Ectodermal cell (in vitro differentiated cells): ENCODE measurements at regions not wholly inside any gene's neighbourhood (a gene's known extent, or its start where the extent isn't known, plus 50 kb on each side); places are given as distances from the start of the nearest gene placed in this dataset.

Source experiments
- H3K27ac ChIP-seq: 2 replicates; pipeline ENCODE4 v1.7.0; 2013; ENCODE audit warnings: mild to moderate bottlenecking, low read depth, low read length; ENCODE audit not compliant: insufficient read depth, poor library complexity, severe bottlenecking
- H3K27me3 ChIP-seq: 2 replicates; pipeline ENCODE4 v1.7.0; 2013; ENCODE audit warnings: mild to moderate bottlenecking, low read length; ENCODE audit not compliant: insufficient read depth, control insufficient read depth, poor library complexity, severe bottlenecking
- H3K36me3 ChIP-seq: one replicate; pipeline ENCODE4 v1.7.0; 2013; ENCODE audit warnings: low read length; ENCODE audit not compliant: control insufficient read depth, insufficient read depth
- H3K4me1 ChIP-seq: one replicate; pipeline ENCODE4 v1.7.0; 2013; ENCODE audit warnings: low read length; ENCODE audit not compliant: control insufficient read depth, insufficient read depth
- H3K4me3 ChIP-seq: 2 replicates; pipeline ENCODE4 v1.7.0; 2013; ENCODE audit warnings: low read depth, low read length, control low read depth; ENCODE audit not compliant: insufficient read depth
- H3K9me3 ChIP-seq: 2 replicates; pipeline ENCODE4 v1.7.0; 2013; ENCODE audit warnings: mild to moderate bottlenecking, low read length, moderate library complexity; ENCODE audit not compliant: control insufficient read depth
- WGBS, 2 experiments: methylation state at CpG; one replicate each; pipeline ENCODE4 v1.1.7; 2013; ENCODE audit warnings: missing lambda C conversion rate in 2 of 2; 5-methylcytosine and 5-hydroxymethylcytosine counted together

DNA sequence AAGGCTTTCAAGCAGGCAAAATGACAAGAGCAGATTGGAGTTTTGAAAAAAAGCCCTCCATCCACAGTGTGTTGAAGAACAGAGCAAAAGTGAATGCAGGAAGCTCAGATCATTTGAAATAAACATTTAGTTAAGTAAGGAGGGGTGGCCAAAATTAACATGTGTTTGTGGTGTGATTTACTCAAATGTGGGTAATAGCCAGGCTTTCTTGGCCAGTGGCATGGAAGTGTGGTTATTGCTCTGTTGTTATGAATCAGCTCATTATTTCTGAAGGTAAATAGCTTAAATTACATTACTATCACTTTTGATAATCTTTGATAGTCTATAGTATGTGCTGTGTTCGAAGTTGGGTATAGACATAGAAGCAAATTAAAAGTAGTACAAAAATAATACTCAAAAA lies 485.9 kb downstream of the LMO4 start:
- no CpG with 5 or more reads among the region's 1 CpG for WGBS, 2 experiments
- H3K36me3 ChIP-seq = no peaks in the 10 kb centered on the region
- H3K4me3 ChIP-seq = no peak overlapping the region
- H3K4me1 ChIP-seq = no peaks in the 10 kb centered on the region
- no peaks in the 10 kb centered on the region for H3K9me3 ChIP-seq
- no peak overlapping the region for H3K27ac ChIP-seq
- H3K27me3 ChIP-seq = no peaks in the 10 kb centered on the region

- Histone ChIP-seq H3K27me3 (no peaks in the 10 kb centered on the region), H3K36me3 (no peaks in the 10 kb centered on the region), H3K9me3 (no peaks in the 10 kb centered on the region), H3K27ac (no peak overlapping the region), H3K4me1 (no peaks in the 10 kb centered on the region), H3K4me3 (no peak overlapping the region)
- whole genome bisulfite sequencing, 2 experiments = 86 to 93% methylated on average over 3 of the region's 3 CpGs
Measured at GRCh38 chr1:87816646-87817045, 488.0 kb downstream of the LMO4 start.

- no peak overlapping the region for H3K4me3 ChIP-seq
- WGBS, 2 experiments = 84 to 86% methylated on average over 6 to 8 of the region's 8 CpGs
Measured at GRCh38 chr1:87820668-87821334, 492.1 kb downstream of the LMO4 start.

GRCh38 chr1:87821335-87821697 lies 492.6 kb downstream of the LMO4 start:
- no peaks in the 10 kb centered on the region for H3K27me3 ChIP-seq
- H3K4me1 ChIP-seq = no peaks in the 10 kb centered on the region
- H3K36me3 ChIP-seq = no peaks in the 10 kb centered on the region
- no peak overlapping the region for H3K27ac ChIP-seq
- no peaks in the 10 kb centered on the region for H3K9me3 ChIP-seq
- no peak overlapping the region for H3K4me3 ChIP-seq
- 98 to 99% methylated on average over 5 of the region's 5 CpGs for WGBS, 2 experiments

More at GRCh38 chr1:87820668-87821334, 492.1 kb downstream of the LMO4 start:
- Histone ChIP-seq H3K36me3 (no peaks in the 10 kb centered on the region), H3K9me3 (no peaks in the 10 kb centered on the region), H3K27me3 (no peaks in the 10 kb centered on the region), H3K27ac (no peak overlapping the region), H3K4me1 (no peaks in the 10 kb centered on the region)

- Histone ChIP-seq H3K9me3 (no peaks in the 10 kb centered on the region), H3K36me3 (no peaks in the 10 kb centered on the region), H3K4me1 (no peaks in the 10 kb centered on the region), H3K27ac (no peak overlapping the region), H3K4me3 (no peak overlapping the region), H3K27me3 (no peaks in the 10 kb centered on the region)
- 89 to 96% methylated on average over 6 to 7 of the region's 7 CpGs for WGBS, 2 experiments
Measured at GRCh38 chr1:87826681-87827251, 498.1 kb downstream of the LMO4 start.

DNA sequence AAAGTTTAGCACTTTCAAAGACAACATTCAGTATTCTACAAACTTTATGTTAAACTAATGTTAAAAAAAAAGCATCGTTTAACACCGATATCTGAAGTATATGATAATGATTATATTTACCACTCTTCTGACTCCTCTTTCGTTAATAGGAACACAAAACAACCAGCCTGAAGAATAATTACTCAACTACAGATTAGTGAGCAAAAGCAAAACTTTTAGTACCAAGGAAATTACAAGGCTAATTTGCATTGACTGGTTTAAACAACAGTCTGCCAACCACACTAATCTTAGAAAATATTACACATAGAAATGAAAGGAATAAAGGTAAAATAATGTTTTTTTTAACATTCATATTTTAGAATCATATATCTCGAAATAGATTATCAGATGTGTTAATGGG lies 500.7 kb downstream of the LMO4 start:
- no peaks in the 10 kb centered on the region for H3K9me3 ChIP-seq
- H3K4me3 ChIP-seq = no peak overlapping the region
- 100% methylated on average over 1 of the region's 4 CpGs; no CpG with 5 or more reads in 1 of the 2 experiments for WGBS, 2 experiments
- no peaks in the 10 kb centered on the region for H3K27me3 ChIP-seq
- H3K27ac ChIP-seq = no peak overlapping the region
- no peaks in the 10 kb centered on the region for H3K4me1 ChIP-seq
- no peaks in the 10 kb centered on the region for H3K36me3 ChIP-seq

- no peaks in the 10 kb centered on the region for H3K27me3 ChIP-seq
- H3K27ac ChIP-seq = no peak overlapping the region
- H3K9me3 ChIP-seq = no peaks in the 10 kb centered on the region
- H3K4me1 ChIP-seq = no peaks in the 10 kb centered on the region
- H3K36me3 ChIP-seq = no peaks in the 10 kb centered on the region
- H3K4me3 ChIP-seq = no peak overlapping the region
- 83% methylated on average over 1 of the region's 1 CpG; no CpG with 5 or more reads in 1 of the 2 experiments for WGBS, 2 experiments
Measured at GRCh38 chr1:87830432-87830978, 501.8 kb downstream of the LMO4 start.

GRCh38 chr1:87833166-87833565 lies 504.5 kb downstream of the LMO4 start:
- no peak overlapping the region for H3K4me3 ChIP-seq

DNA sequence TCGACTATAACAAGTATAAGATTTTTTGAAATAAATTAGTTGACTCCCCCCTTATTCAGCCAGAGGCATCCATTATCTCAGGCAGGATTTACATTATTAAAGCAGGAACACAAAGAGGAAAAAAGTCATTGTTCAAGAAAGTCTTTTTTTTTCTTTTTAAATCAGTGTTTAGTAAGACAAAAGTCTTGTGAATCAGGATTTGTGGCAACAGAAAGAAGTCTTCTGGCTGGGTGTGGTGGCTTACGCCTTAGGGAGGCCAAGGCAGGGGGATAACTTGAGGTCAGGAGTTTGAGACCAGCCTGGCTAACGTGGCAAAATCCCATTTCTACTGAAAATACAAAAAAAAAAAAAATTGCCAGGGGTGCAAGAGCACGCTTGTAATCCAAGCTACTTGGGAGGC lies 505.5 kb downstream of the LMO4 start:
- WGBS, 2 experiments = 81 to 85% methylated on average over 3 of the region's 4 CpGs
- Histone ChIP-seq H3K4me3 (no peak overlapping the region), H3K36me3 (no peaks in the 10 kb centered on the region), H3K9me3 (no peaks in the 10 kb centered on the region), H3K4me1 (no peaks in the 10 kb centered on the region), H3K27ac (no peak overlapping the region), H3K27me3 (no peaks in the 10 kb centered on the region)

More at GRCh38 chr1:87833166-87833565, 504.5 kb downstream of the LMO4 start:
- Histone ChIP-seq H3K36me3 (no peaks in the 10 kb centered on the region), H3K27ac (no peak overlapping the region), H3K27me3 (no peaks in the 10 kb centered on the region), H3K4me1 (no peaks in the 10 kb centered on the region), H3K9me3 (no peaks in the 10 kb centered on the region)
- 93 to 96% methylated on average over 5 of the region's 5 CpGs for WGBS, 2 experiments

DNA sequence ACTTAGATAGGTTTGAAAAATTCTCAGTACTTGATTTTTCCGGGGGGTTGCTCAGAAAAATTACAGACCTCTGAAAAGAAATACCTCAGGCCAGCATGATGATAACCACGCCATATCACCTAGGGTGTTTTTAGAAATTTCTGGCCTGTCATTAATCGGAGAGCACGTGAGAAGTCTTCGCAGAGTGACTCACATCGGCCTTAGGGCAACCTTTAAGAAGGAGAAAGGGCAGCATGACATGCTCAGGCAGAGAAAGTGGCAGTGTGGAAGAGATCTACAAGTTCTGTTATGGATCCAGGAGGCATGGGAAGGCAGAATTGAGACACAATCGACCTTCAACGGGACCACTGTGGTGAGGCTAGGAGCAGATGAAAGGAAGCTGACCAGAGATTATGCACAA lies 506.3 kb downstream of the LMO4 start:
- H3K27ac ChIP-seq = no peak overlapping the region
- no peaks in the 10 kb centered on the region for H3K27me3 ChIP-seq
- no peak overlapping the region for H3K4me3 ChIP-seq
- WGBS, 2 experiments = 93 to 96% methylated on average over 8 of the region's 8 CpGs
- no peaks in the 10 kb centered on the region for H3K4me1 ChIP-seq
- H3K36me3 ChIP-seq = no peaks in the 10 kb centered on the region
- no peaks in the 10 kb centered on the region for H3K9me3 ChIP-seq
